OCI-LY1 (cell line): ENCODE measurements at regions not wholly inside any gene's neighbourhood (a gene's known extent, or its start where the extent isn't known, plus 50 kb on each side); places are given as distances from the start of the nearest gene placed in this dataset.

Experiments used
- H2AFZ ChIP-seq: fragments of 200-600 bp; sonication (generic), shearing (Covaris generic); 2 replicates; pipeline ENCODE4 v1.6.0; 2014; ENCODE audit warnings: antibody characterized with exemption, mild to moderate bottlenecking, low read length
- H3F3A ChIP-seq: fragments of 200-600 bp; sonication (generic), shearing (Covaris generic); 2 replicates; pipeline ENCODE4 v1.6.0; 2014; ENCODE audit warnings: mild to moderate bottlenecking, antibody characterized with exemption, low read length, moderate library complexity; ENCODE audit not compliant: insufficient read depth
- H3K27ac ChIP-seq: fragments of 200-600 bp; sonication (generic); 2 replicates; pipeline ENCODE4 v1.5.1; 2014; ENCODE audit warnings: low read length, mixed run types, mild to moderate bottlenecking, low read depth; ENCODE audit not compliant: poor library complexity, severe bottlenecking
- H3K27me3 ChIP-seq: fragments of 200-600 bp; sonication (generic); 2 replicates; pipeline ENCODE4 v1.6.0; 2014; ENCODE audit warnings: antibody characterized with exemption, mild to moderate bottlenecking, low read length, moderate library complexity; ENCODE audit not compliant: insufficient read depth
- H3K36me3 ChIP-seq: fragments of 200-600 bp; sonication (generic); 2 replicates; pipeline ENCODE4 v1.6.1; 2014; ENCODE audit warnings: mild to moderate bottlenecking, antibody characterized with exemption, low read length, moderate library complexity, mixed read lengths; ENCODE audit not compliant: insufficient read depth
- H3K4me1 ChIP-seq: fragments of 200-600 bp; sonication (generic); 2 replicates; pipeline ENCODE4 v1.5.1; 2014; ENCODE audit warnings: mild to moderate bottlenecking, low read length, moderate library complexity; ENCODE audit not compliant: insufficient read depth, severe bottlenecking
- H3K4me2 ChIP-seq: fragments of 200-600 bp; sonication (generic), shearing (Covaris generic); 2 replicates; pipeline ENCODE4 v1.6.1; 2014; ENCODE audit warnings: low read length
- H3K4me3 ChIP-seq: fragments of 200-600 bp; sonication (generic); 2 replicates; pipeline ENCODE4 v1.5.1; 2014; ENCODE audit warnings: low read length, low read depth, mild to moderate bottlenecking, mixed read lengths; ENCODE audit not compliant: poor library complexity, severe bottlenecking
- H3K79me2 ChIP-seq: fragments of 200-600 bp; shearing (Covaris generic); 2 replicates; pipeline ENCODE4 v1.6.1; 2016; ENCODE audit warnings: mixed run types, low read length, mixed read lengths; ENCODE audit not compliant: insufficient read depth
- H3K9ac ChIP-seq: fragments of 200-600 bp; sonication (generic), shearing (Covaris generic); 2 replicates; pipeline ENCODE4 v1.6.1; 2014; ENCODE audit warnings: mild to moderate bottlenecking, low read length, mixed read lengths
- H3K9me2 ChIP-seq: fragments of 200-600 bp; sonication (generic), shearing (Covaris generic); 2 replicates; pipeline ENCODE4 v1.6.1; 2014; ENCODE audit warnings: low read depth, mild to moderate bottlenecking, low read length, mixed read lengths
- H3K9me3 ChIP-seq: fragments of 200-600 bp; shearing (Covaris generic); 2 replicates; pipeline ENCODE4 v1.6.1; 2014; ENCODE audit warnings: low read length, mixed read lengths
- H4K20me1 ChIP-seq: fragments of 200-600 bp; sonication (generic), shearing (Covaris generic); 2 replicates; pipeline ENCODE4 v1.6.0; 2016; ENCODE audit warnings: mild to moderate bottlenecking, low read length; ENCODE audit not compliant: insufficient read depth
- CTCF ChIP-seq: fragments of 200-600 bp; sonication (generic), shearing (Covaris generic); IDR thresholded peaks from 2 replicates; pipeline ENCODE4 v1.5.1; 2017; ENCODE audit warnings: mild to moderate bottlenecking, antibody characterized with exemption, low read length, moderate library complexity, mixed read lengths
- EZH2 ChIP-seq: fragments of 200-600 bp; sonication (generic), shearing (Covaris generic); IDR thresholded peaks from 2 replicates; pipeline ENCODE4 v1.8.0; 2017; ENCODE audit warnings: borderline replicate concordance, mixed run types, mild to moderate bottlenecking, antibody characterized with exemption, low read length, moderate library complexity, mixed read lengths

GRCh38 chr13:55999709-56000108, 1141.0 kb upstream of the PRR20A start:
- Histone ChIP-seq H2AFZ (no peak overlapping the region), H3K9ac (no peak overlapping the region), H3K79me2 (no peaks in the 10 kb centered on the region), H3K9me3 (no peaks in the 10 kb centered on the region), H3K4me2 (no peak overlapping the region), H4K20me1 (no peaks in the 10 kb centered on the region), H3K9me2 (no peaks in the 10 kb centered on the region), H3K27me3 (no peaks in the 10 kb centered on the region), H3K4me3 (no peak overlapping the region), H3K36me3 (no peaks in the 10 kb centered on the region), H3F3A (no peaks in the 10 kb centered on the region), H3K27ac (no peak overlapping the region), H3K4me1 (no peaks in the 10 kb centered on the region)
- TF ChIP-seq CTCF (peak; percentile 20; the same call in 1 of the 2 replicates), EZH2 (no peak)

- no peaks in the 10 kb centered on the region for H3K9me3 ChIP-seq
- TF ChIP-seq EZH2 (no peak), CTCF (no peak)
- H3K9me2 ChIP-seq: no peaks in the 10 kb centered on the region
- H3K27ac ChIP-seq: no peak overlapping the region
- H3K79me2 ChIP-seq: no peaks in the 10 kb centered on the region
- H4K20me1 ChIP-seq: no peaks in the 10 kb centered on the region
- no peaks in the 10 kb centered on the region for H3K27me3 ChIP-seq
- H3K4me3 ChIP-seq: no peak overlapping the region
- no peaks in the 10 kb centered on the region for H3F3A ChIP-seq
- H3K4me1 ChIP-seq: no peaks in the 10 kb centered on the region
- no peak overlapping the region for H3K4me2 ChIP-seq
- no peaks in the 10 kb centered on the region for H3K36me3 ChIP-seq
- no peak overlapping the region for H3K9ac ChIP-seq
- no peak overlapping the region for H2AFZ ChIP-seq
These were observed 1131.3 kb upstream of the PRR20A start for GRCh38 chr13:56009418-56009817.

- Histone ChIP-seq H3K4me3 (no peak overlapping the region), H3K36me3 (no peaks in the 10 kb centered on the region), H3F3A (no peaks in the 10 kb centered on the region), H3K4me2 (no peak overlapping the region), H3K9ac (no peak overlapping the region), H3K9me2 (no peaks in the 10 kb centered on the region), H4K20me1 (no peaks in the 10 kb centered on the region), H3K79me2 (no peaks in the 10 kb centered on the region), H3K27me3 (no peaks in the 10 kb centered on the region), H3K9me3 (no peaks in the 10 kb centered on the region), H3K4me1 (no peaks in the 10 kb centered on the region), H2AFZ (no peak overlapping the region), H3K27ac (no peak overlapping the region)
- no peak for TF ChIP-seq EZH2
- no peak for TF ChIP-seq CTCF
These were observed 1128.1 kb upstream of the PRR20A start for GRCh38 chr13:56012644-56013043.
